Stimulated activated CD4-positive, alpha-beta T cell treated with anti-CD3 and anti-CD28 coated beads, Interleukin-12 subunit alpha, Interleukin-12 subunit beta, amount 100 ng/mL, for 48 hours (primary cell): ENCODE measurements at regions not wholly inside any gene's neighbourhood (a gene's known extent, or its start where the extent isn't known, plus 50 kb on each side); places are given as distances from the start of the nearest gene placed in this dataset.

ENCODE experiments used
- DNase-seq, 3 donors: peaks; one replicate each; pipeline ENCODE4 v3.0.0-alpha.2; 2020; ENCODE audit warnings: low read depth in 2 of 3, low spot score in 1 of 3

DNA sequence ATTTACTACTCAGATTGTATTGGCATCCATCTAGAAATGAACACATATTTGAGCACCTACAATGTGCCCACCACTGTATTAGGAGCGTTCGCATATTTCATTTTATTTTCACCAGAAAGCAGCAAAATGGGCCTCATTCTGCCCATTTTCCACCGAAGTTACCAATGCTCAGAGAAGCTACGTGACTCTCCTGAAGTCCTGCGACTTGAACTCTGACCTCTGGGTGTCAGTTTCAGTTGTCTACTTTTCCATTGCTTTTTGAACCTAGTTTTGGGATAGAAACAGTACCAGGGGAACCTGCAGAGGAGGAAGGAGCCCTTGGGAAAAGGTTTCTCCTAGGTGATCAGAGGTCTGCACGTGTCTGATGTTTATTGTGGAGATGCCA, 139.1 kb upstream of the SDK2 start:
- no peak for DNase-seq

DNA sequence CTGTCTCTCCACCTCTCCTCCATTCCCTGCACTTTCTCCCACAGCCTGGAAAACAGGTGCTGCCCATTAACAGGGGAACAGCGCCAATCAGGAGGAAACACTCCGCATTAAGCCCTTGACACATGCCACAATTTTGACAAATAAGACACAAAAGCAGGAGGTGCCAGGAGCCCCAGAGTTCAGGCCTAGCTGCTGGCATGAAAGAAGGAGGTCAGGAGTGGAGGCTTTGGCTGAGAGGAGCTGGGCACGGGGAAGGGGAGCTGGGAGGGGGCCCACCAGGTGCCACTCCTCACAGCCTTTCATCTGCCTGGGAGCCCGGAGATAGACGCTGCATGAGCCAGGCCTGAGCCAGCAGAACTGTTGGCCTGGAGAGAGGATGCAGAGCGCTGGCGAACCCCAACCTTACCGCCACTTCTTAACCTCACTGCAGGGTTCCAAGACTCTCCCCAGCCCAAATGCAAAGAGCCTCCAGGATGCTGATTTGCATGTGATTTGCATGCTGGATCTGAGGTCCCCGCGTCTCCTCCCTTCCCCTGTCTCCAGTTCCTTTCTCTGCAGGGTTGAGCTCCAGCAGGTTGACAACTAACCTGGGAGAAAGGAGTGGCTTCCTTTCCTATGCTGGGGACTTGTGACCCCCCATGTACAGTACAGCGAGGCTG, 139.8 kb upstream of the SDK2 start:
- no peak for DNase-seq

DNA sequence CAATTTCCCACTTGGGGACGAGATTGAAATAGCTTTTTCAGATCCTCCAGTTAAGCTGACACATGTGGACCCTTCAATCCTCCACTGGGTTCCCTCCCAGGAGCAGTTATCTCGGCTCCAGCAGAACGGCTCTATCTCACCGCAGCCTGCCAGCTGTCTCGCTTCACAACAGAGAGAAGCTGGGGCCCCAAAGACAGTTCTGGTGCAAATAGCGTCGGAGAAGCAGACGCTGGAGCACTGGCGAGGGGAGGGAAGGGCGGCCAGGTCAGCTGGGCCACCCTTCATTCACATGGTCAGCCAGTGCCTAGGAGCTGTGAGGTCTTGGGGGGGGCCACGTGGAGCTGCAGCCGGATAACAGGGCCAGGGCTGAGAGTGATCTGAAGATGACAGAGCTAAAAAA, 141.3 kb upstream of the SDK2 start:
- DNase-seq: no peak

DNA sequence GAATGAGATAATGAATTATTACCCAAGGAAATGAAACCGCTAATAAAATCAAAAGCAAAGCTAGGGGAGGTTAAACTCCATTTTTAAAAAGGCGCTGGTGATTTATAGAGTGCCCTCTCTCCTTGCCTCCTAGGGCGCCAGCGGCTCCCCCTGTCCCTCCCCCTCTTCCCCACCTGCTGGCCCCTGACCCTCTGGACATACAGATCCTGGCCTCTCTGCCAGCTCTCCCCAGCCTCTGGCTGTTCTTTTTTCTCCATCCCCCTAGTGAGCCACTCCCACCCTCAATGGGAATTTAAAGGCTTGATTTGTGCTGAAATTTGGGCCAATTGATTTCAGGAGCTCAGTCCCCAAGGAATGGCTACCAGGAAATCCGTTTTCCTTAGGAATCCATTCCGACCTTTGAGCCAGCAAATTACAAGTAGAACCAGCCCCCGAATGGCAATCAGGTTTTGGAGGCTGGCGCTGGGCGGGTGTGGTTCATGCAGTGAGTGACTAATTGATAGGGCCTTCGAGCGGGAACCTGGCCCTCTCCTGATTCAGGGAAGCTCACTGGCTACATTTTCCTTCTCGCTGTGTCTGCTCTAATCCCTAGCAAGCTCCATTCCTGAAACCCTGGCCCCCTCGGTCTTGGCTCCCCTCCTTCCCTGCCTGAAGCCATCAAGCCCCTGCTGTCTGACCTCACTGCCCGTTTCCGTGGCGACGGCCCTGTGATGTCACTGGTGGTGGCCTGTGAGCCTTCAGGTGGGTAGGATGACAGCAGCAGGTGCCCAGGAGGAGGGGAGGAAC, 141.9 kb upstream of the SDK2 start:
- DNase-seq: no peak

DNA sequence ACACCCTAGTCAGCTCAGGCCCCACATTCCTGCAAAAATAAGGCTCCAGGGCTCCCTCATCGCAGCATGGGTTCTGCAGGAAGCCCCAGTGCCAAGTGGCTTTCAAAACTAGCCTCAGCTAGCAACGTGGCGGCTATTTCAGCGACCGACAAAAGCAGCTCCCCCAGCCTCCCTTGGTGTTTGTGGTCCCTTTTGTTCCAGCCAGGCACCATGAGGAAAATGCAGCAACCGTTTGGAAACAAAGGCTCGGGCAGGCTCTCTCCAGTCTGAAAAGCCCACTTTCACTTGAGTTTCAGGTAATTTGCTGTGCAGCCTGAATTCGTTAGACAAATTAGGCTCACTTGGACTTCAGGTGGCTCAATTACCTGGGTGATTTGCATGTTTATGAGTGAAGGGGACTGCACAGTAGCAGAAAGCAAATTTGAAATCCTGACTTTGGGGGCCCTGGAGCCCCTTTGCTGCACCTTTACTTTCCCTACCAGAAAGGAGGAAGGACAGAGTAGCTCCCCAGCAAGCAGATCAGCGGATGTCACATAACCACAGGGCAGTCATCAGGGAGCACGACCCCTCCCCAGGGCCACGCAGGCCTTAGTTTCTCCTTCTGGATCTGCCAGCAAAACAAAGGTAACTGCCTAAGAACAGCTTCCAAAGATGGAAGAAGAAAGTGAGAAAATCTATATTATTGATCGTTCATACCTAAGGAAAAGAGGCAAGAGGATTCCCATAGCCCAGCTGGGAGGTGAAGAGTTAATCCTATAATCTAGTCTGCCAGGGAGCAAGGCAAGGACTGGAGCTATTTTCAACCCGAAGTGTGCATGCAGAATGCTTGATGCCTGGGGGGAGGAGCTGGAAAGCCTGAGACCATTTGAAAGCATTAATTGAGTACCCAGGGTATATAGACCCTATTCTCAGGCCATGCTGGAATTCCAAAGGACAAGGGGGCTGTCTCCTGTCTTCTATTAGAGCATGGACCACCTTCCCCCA, 143.1 kb upstream of the SDK2 start:
- no peak for DNase-seq

DNA sequence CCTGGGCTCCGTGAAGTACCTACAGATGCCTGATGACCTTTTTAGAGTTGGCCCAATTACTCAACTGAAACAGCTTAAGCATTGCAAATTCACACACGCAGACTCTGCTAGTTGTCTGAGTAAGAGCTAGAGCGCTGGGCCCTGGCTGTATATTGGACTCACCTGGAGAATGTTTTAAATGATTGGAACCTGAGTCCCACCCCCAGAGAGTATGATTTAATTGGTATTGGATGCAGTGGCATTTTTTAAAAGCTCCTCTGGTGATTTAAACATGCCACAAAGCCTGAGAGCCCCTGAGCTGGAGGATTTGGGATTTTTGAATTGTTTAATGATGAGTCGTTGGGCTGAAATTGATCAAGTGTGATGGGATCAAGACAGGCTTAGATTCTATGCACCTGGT, 143.9 kb upstream of the SDK2 start:
- no peak for DNase-seq

DNA sequence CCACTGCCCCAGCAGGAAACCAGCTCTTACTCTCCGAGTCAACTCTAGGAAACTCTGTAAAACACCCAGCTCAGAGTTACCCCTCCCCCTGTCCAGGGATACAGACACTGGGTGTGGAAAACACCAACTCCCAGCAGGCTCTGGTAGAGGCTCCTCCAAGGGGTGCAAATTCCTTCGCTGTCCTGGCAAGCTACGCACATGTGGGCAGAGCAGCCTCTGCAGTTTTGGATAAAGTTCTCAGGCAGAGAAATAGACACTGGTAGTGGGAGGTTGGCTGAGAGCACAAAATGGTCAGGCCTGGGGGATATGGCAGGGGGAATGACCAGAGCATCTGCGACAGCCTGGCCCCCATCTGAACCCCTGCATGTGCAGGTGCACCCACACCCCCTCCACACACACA, 146.9 kb upstream of the SDK2 start:
- no peak for DNase-seq

DNA sequence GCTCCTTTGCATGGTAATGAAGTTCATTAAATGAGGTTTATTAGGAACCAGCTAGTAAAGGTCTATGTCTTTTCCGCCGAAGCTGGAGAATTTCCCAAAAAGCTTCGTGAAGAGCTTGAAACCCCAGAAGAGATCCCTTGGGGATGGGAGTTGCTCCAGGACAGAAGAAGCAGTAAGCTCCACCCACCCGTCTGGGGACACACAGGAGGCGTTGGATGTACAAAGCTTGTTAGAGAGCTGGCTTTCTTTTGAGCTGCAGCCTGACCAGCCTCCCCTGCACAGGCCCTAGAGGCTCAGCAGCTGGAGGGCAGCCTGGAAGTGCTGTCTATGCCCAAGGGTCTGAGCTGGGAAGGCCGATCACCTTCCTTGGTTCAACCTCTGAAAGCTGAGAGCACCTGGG, 147.4 kb upstream of the SDK2 start:
- no peak for DNase-seq

DNA sequence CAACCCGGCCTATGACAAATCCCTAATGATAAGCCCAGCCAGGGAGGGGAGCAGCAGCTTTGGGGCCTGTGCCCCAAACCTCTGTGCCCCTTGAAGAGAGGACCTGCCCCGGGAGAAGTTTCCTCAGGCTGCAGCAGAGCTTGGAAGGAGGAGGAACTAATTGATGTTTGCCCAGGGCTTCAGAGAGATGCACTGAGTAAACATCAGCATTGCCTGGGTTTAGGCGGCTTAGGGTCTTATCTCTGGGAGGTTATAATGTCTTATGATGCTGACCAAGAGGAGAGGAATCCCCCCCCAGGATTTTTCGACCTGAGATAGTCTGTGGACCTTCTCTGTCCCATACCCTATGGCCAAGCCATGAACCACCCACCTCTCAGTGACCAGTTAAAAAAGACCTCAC, 148.7 kb upstream of the SDK2 start:
- DNase-seq: no peak

DNA sequence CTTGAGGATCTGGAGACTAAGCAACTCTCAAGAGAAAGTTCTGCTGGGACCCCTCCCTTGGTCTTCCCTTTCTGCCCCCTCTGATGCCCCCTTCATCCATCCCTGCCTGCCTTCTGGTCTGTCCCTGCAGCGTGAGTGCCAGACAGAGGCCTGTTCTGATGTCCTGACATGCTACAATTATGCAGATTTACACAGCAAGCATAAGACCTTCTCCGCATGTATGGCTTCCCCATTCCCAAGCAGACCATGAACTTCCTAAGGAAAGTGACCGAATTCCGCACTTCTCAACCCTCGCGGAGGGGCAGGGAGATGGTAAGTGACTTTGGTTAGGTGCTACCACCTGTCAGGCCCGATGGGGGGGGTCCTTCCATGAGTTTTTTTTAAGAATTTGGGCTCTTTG, 150.1 kb upstream of the SDK2 start:
- no peak for DNase-seq

DNA sequence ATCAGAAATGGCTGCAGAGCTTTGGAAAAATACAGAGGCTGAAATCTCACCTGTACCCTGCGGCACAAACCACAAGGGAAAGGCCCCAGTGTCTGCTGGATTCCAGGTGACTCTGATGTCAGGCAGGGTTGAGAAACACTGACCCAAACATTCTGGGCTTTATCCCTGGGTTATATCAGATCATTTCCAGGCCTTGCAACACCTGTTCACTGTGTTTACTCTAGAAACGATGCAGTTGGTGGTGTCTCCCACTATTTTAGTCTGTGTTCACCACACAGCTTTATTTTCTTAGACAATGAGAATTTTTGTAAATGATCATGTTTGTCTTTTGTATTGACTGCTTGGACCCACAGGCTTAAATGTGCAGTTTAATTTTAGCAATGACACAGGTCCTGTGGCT, 151.5 kb upstream of the SDK2 start:
- no peak for DNase-seq

DNA sequence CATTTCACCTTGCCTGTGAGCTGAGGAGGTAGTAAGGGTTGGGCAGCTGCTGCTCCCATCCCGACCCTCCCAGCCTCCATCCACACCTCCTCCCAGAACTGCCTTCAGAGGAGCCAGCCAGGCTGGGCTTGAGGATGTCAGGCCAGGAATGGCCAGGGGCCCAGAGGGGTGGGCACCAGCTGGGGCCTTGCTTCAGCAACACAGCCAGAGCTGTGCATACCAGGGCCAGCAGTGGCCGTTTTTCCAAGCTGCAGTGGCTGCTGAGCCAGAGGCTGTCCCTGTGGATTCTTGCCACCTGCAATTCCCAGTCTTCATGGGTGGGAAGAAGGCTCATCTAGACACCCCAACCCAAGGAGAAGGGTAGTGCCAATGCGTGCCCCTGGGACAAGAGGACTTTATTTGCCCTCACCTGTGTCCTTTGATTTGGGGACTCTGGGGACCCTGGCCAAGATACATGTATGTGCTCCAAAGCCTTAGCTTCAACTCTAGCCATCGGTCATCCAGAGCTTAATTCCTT, 153.4 kb upstream of the SDK2 start:
- DNase-seq: no peak

DNA sequence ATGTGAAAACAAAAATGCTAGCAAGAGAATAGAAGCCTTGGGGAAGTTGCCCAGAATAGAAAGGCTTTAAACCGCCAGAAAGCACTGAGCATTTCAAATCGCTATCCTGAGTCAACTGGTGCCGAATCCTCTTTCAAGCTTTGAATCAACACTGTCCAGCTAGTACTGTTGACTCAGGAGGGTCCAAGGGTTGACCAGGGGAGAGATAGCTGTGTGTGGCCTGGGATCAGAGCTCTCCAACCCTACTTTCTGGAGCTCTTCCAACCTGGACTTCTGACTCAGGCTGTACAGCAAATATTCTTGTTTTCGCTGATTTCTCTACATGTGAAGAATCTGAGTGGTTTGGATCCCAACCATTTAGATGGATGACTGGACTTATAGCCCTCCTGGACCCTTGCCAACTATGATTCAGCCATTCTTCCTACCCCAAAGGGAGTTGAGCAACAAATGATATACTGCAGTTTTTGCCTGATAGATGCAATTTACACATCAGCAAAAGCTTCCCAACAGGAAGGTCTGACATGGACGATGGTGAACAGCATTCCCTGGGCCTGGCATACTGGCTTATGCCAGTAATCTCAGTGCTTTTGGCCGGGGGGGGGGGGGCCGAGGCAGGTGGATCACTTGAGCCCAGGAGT, 154.0 kb upstream of the SDK2 start:
- DNase-seq: no peak

DNA sequence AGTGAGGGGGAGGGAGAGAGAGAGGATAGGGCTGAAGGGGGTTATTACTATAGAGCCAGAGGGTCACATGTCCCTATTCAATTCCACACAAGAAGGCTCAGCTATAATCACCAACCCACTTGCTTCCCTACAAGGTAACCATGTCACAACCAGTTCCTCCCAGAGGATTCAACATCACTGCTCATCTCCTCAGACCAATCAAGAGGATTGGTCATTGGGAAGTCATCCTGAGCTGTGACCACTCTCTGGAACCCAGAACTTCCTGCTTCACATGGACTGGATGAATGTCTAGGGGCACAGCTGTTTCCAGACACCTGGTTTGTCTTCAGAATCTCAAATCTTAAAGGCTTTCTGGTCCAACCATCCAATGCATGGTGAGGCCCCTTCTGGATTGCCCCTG, 154.9 kb upstream of the SDK2 start:
- no peak for DNase-seq

DNA sequence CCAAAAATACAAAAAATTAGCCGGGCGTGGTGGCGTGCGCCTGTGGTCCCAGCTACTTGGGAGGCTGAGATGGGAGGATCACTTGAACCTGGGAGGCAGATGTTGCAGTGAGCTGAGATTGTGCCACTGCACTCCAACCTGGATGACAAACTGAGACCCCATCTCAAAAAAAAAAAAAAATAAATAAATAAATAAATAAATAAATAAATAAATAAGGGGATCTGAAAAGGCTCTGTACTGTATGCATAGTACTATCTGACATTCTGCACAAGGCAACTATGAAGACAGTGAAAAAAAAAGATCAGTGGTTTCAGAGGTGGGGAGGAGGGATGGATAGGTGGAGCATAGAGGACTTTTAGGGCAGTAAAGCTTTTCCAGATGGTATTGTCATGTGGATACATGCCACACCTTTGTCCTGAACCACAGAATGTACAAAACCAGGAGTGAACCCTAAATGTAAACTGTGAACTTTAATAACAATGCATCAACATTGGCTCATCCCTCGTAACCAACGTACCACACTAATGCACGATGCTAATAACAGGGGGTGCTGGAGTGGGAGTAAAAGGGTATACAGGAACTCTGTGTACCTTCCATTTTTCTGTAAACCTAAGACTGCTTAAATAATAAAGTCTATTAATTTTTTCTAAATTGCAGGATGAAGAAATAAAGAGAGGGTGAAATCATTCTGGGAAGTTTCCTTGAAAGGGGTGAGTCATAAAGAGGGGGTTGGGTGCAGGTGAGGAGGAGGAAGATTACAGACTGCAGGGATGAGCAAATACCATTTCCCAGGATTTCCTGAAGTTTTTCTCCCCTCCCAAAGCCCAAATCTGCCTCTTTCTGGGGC, 155.8 kb upstream of the SDK2 start:
- DNase-seq: no peak

DNA sequence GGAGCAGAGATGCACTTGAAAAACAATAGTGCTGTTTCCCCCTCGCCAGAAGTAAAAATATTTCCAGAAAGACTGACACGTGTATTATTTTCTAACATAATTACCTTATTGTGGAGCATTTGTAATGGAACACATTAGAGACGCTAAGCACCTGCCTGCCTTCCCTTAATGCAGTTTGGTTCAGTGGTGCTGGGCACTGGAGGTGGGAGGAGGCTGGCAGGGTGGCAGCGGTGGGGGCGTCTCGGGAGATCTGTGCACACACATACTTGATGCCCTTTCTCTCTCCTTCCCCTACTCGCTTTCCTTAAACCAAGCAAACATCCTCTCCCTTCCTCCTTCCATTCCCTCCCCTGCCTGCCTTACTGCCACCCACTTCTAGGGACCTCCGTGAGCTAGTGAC, 156.6 kb upstream of the SDK2 start:
- DNase-seq: no peak

DNA sequence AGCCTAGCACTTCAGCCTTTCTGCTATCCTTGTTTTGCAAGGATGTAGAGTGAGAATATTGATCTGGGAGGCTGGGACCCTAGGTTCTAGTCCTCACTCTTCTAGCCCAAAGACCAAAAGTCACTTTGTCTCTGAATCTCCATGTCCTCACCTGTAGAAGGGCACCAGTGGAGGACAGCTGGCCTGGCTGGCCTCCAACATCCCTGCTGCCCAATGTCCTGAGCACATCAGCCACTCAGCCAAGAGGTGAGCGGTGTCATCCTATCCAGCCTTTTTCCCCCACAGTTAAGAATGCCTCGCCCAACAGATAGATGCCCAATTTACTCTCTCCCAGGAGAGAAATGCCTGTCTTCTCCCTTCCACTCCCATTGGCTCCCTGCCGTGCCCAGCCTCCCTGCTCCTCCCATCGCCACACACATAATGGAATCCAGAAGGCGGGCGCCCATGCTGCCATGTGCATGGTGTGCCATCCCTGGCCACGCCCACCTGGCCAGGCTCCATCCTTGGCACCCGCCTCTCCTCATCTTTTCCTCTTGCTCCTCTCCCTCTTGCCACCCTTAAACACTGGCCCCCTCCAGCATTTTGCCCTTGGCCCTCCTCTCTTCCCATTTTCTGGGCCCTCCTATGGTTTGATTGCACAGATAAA, 157.3 kb upstream of the SDK2 start:
- DNase-seq: no peak

DNA sequence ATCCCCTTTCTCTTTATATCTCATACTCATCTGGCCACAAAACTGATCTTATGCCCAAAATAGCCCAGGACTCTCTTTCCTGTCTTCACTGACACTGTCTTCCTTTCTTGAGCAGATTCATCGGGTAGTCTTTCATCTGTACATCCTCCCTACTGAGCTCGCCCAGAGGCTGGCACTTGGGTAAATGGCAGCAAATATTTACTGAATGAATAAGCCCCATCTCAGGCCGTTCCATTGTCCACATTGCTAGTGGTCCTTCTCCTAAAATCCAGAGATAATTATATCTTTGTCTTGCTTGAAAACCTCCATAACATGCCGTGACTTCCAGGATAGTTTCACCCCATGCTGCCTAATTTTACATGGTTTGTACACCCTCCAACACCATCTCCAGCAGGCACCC, 158.1 kb upstream of the SDK2 start:
- DNase-seq: no peak

DNA sequence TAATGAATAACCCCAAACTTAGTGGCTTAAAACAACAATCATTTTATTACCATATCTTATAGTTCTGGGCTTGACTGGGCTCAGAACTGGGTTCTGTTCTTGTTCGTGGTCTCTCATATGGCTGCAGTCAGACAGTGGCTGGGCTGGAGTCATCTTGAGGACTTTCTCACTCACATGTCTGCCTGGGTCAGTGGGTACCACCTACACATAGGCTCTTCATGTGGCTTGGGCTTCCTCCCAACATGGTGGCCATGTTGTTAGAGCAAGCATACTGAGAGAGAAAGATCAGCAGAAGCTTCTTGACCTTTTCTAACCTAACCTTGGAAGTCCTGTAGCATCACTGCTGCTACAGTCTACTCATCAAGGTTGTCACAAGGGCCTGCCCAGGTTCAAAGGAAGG, 158.6 kb upstream of the SDK2 start:
- no peak for DNase-seq

DNA sequence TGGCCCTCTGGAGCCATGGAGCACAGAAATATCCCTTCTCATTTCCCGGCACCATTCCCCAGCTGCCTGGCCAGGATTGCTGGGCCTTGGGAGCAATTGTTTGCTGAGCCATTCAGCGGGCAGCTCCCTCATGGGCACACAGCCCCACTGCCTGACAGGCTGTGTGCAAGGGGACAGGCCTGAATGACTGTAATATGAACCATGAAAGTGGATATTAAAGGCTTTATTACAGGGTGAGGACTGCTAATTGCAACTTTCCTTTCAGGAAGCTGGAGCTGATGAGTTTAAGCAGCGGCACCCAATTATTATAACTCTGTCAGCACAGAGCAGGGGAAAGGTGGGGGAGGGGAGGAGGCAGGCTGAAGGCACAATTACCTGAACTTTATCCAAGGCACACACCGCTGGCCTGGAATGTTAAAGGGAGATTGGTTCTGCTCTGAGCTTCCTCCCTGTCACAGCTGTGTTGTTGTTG, 159.8 kb upstream of the SDK2 start:
- DNase-seq: no peak
